Lower leg skin (tissue), 4 donors: ENCODE measurements at regions not wholly inside any gene's neighbourhood (a gene's known extent, or its start where the extent isn't known, plus 50 kb on each side); places are given as distances from the start of the nearest gene placed in this dataset.
"Not testable (repeated sequence)": the region's sequence is repeated elsewhere in the genome, so short reads cannot be mapped to it uniquely, and the experiment has no call there.

Source experiments
- DNase-seq, 2 donors: peaks; one replicate each; pipeline ENCODE4 v3.0.0-alpha.2; 2019; ENCODE audit warnings: low spot score in 2 of 2
- H3K4me3 ChIP-seq: fragments of 200-600 bp; sonication (generic); 2 replicates; pipeline ENCODE4 v1.5.1; 2017; ENCODE audit warnings: mild to moderate bottlenecking, low read depth; ENCODE audit not compliant: poor library complexity, severe bottlenecking
- POLR2A ChIP-seq, 2 donors: fragments of 450-650 bp; IDR thresholded peaks; one replicate each; pipeline ENCODE4 v1.6.1; 2016 to 2017; ENCODE audit warnings: antibody characterized with exemption in 2 of 2, mild to moderate bottlenecking in 1 of 2, moderate library complexity in 1 of 2
- WGBS, 2 donors: methylation state at CpG; one replicate each; pipeline ENCODE4 v1.1.5; 2018; 5-methylcytosine and 5-hydroxymethylcytosine counted together
- intact Hi-C: fragments of 100-400 bp; cut with DNase I; formaldehyde crosslinking; loops from one replicate; pipeline ENCODE4 v1.15.0; 2023; ENCODE audit warnings: low total_unique reads
- TF ChIP-seq, protein P1 (sequence below), 3 donors: fragments of 450-650 bp; IDR thresholded peaks; one replicate each; pipeline ENCODE4 v1.5.1; 2016; ENCODE audit warnings: antibody characterized with exemption in 3 of 3, mild to moderate bottlenecking in 3 of 3, moderate library complexity in 2 of 3

DNA sequence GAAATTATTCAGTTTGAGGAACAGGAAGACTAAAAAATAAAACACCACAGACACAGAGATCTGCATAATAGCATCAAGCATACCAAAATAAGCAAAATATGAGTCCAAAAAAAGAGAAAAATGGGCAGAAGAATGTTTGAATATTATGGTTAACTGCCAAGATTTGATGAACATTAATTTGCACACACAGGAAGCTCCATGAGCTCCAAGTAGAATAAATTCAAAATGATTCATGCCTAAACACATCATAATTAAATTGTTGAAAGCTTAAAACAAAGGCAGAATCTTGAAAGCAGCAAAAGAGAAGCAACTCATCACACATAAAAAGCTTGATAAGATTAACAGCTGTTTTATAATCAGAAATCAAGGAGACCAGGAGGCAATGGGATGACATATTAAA lies 156.6 kb upstream of the ARSJ start:
- DNase-seq = no peak
- intact Hi-C loops = no loop called here
- TF ChIP-seq, protein P1, sequence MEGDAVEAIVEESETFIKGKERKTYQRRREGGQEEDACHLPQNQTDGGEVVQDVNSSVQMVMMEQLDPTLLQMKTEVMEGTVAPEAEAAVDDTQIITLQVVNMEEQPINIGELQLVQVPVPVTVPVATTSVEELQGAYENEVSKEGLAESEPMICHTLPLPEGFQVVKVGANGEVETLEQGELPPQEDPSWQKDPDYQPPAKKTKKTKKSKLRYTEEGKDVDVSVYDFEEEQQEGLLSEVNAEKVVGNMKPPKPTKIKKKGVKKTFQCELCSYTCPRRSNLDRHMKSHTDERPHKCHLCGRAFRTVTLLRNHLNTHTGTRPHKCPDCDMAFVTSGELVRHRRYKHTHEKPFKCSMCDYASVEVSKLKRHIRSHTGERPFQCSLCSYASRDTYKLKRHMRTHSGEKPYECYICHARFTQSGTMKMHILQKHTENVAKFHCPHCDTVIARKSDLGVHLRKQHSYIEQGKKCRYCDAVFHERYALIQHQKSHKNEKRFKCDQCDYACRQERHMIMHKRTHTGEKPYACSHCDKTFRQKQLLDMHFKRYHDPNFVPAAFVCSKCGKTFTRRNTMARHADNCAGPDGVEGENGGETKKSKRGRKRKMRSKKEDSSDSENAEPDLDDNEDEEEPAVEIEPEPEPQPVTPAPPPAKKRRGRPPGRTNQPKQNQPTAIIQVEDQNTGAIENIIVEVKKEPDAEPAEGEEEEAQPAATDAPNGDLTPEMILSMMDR (IDR thresholded peaks at IDR 0.05) = no peak
- TF ChIP-seq POLR2A (IDR thresholded peaks at IDR 0.05) = no peak
- H3K4me3 ChIP-seq = no peak overlapping the region

DNA sequence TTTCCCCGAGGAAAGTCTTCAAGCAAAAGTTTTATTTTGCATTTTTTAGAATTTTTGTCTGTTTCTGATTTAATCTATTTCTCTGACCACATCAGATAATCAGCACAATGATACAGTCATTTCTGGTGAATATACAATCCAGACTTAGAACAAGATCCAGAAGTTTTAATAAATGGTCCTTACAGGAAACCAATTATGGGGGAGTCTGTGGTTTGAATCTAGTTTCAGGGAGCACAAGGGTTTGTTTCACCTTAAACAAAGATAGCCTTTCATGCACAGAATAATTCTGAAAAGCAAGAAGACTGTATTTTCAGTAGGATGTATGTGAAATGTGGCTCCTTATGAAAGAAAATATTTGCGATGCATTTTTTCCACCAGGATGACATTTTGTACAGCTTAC lies 158.5 kb upstream of the ARSJ start:
- 82 to 84% methylated on average over 2 of the region's 2 CpGs for WGBS, 2 donors
- TF ChIP-seq, protein P1 (IDR thresholded peaks at IDR 0.05) = no peak
- no peak for TF ChIP-seq POLR2A (IDR thresholded peaks at IDR 0.05)
- intact Hi-C loops = no loop called here
- DNase-seq = no peak
- H3K4me3 ChIP-seq = no peak overlapping the region

DNA sequence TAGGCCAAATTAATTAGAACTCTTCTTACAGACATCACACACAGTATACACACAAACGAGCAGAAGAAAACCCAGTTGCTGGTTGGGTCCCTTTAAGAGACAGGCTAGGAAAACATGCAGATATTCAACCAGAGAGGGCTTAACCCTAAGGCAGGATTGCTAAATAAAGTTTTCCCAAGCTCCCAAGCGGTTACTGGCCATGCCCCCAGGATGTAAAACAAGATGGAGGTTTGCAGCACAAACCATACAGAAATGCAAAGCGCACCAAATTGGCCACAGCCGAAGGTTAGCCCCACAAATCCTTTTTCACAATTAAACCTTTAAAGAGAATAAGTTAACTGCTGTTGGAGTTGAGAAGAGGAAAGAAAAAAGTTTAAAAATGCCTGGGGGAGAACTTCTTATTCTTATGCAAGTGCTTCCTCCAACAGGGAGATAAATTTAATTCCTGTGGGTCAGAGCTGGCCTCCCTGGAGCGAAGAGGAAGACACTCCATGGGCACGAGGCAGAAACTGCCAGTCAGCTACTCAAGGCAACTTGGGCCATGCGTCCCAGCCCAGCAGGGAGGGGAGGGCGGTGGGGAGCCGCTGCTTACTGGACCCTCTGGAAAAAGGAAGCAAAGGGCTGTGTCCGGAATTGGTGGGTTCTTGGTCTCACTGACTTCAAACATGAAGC lies 167.6 kb upstream of the ARSJ start:
- no peak overlapping the region for H3K4me3 ChIP-seq
- 71 to 74% methylated on average over 10 of the region's 10 CpGs for WGBS, 2 donors
- DNase-seq = no peak
- no peak for TF ChIP-seq POLR2A (IDR thresholded peaks at IDR 0.05)
- TF ChIP-seq, protein P1 (IDR thresholded peaks at IDR 0.05) = no peak
- intact Hi-C loops = no loop called here

DNA sequence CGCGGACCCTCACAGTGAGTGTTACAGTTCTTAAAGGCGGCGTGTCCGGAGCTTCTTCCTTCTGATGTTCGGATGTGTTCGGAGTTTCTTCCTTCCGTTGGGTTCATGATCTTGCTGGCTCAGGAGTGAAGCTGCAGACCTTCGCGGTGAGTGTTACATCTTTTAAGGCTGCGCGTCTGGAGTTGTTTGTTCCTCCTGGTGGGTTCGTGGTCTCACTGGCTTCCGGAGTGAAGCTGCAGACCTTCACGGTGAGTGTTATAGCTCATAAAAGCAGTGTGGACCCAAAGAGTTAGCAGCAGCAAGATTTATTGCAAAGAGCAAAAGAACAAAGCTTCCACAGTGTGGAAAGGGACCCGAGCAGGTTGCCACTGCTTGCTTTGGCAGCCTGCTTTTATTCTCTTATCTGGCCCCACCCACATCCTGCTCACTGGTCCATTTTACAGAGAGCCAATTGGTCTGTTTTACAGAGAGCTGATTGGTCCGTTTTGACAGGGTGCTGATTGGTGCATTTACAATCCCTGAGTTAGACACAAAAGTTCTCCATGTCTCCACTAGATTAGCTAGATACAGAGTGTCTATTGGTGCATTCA lies 168.3 kb upstream of the ARSJ start:
- intact Hi-C loops, H3K4me3 ChIP-seq: not testable (repeated sequence)

DNA sequence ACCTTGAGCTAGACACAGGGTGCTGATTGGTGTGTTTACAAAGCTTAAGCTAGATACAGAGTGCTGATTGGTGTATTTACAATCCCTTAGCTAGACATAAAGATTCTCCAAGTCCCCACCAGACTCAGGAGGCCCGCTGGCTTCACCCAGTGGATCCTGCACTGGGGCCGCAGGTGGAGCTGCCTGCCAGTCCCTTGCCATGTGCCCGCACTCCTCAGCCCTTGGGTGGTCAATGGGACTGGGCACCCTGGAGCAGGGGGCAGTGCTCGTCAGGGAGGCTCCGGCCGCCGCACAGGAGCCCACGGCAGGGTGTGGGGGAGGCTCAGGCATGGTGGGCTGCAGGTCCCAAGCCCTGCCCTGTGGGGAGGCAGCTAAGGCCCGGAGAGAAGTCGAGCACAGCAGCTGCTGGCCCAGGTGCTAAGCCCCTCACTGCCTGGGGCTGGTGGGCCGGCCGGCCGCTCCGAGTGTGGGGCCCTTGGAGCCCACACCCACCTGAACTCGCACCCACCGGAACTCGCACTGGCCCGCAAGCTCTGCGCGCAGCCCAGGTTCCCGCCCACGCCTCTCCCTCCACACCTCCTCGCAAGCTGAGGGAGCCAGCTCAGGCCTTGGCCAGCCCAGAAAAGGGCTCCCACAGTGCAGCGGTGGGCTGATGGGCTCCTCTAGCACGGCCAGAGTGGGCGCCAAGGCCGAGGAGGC lies 169.1 kb upstream of the ARSJ start:
- WGBS, 2 donors = 96 to 98% methylated on average over 18 to 27 of the region's 27 CpGs
- H3K4me3 ChIP-seq, intact Hi-C loops, DNase-seq: not testable (repeated sequence)

More for the DNA sequence above, 168.3 kb upstream of the ARSJ start:
- 84 to 87% methylated on average over 17 of the region's 17 CpGs for WGBS, 2 donors
- not testable (repeated sequence) for DNase-seq

DNA sequence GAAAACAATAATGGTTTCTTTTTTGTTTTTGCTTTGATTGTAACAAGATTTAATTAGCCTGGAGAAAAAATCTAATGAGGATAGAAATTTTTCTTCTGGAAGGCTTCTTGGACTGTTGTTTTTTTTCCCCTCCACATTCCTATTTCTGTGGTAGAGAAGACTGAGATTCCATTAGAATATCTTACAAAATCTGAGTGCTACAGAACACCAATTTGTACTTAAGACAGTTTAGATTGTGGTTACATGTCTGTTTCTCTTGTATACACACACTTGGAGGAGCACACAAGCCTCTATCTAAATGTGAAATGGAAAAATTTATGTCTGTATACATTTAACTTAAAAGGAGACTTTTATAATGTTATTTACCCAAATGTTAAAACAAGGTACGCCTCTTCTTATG lies 176.9 kb upstream of the ARSJ start:
- 93 to 98% methylated on average over 1 of the region's 1 CpG for WGBS, 2 donors
- H3K4me3 ChIP-seq = no peak overlapping the region
- TF ChIP-seq, protein P1 (IDR thresholded peaks at IDR 0.05) = no peak
- no peak for TF ChIP-seq POLR2A (IDR thresholded peaks at IDR 0.05)
- DNase-seq = no peak
- intact Hi-C loops = no loop called here
